H1 (cell line): ENCODE measurements at regions not wholly inside any gene's neighbourhood (a gene's known extent, or its start where the extent isn't known, plus 50 kb on each side); places are given as distances from the start of the nearest gene placed in this dataset.

Source experiments
- CTCF ChIA-PET: fragments of 300-600 bp; sonication (Branson Sonifier 250); formaldehyde crosslinking; loops from one replicate; lab custom pipeline; 2021; ENCODE audit not compliant: partially characterized antibody; lab: Charles Lee
- POLR2A ChIA-PET: fragments of 300-600 bp; sonication (Branson Sonifier 250); formaldehyde crosslinking; loops from one replicate; lab custom pipeline; 2021; ENCODE audit warnings: inconsistent platforms; ENCODE audit not compliant: partially characterized antibody; lab: Charles Lee
- DNase-seq, 2 experiments: peaks; one replicate each; pipeline versions ENCODE4 v3.0.0 to v3.0.0-alpha.2; 2010 to 2022; ENCODE audit warnings: low spot score in 2 of 2, low read depth in 1 of 2, mixed read lengths in 1 of 2
- FAIRE-seq: peaks from 2 replicates; lab custom pipeline; 2011; peaks lifted over from hg19 to GRCh38; lab: Jason Lieb, UNC
- H2AFZ ChIP-seq: 2 replicates; pipeline ENCODE4 v1.8.1; 2012; ENCODE audit warnings: low read length, inconsistent platforms
- H2AK5ac ChIP-seq: 2 replicates; pipeline ENCODE4 v1.6.1; 2013; ENCODE audit warnings: low read depth, low read length
- H2BK120ac ChIP-seq: replicated peaks from 2 replicates; pipeline ENCODE3; 2013; ENCODE audit warnings: low read depth, low read length, inconsistent platforms
- H2BK12ac ChIP-seq: 2 replicates; pipeline ENCODE4 v1.6.1; 2013; ENCODE audit warnings: low read depth, low read length
- H2BK15ac ChIP-seq: 2 replicates; pipeline ENCODE4 v1.6.1; 2013; ENCODE audit warnings: low read length
- H2BK20ac ChIP-seq: 2 replicates; pipeline ENCODE4 v1.6.1; 2013; ENCODE audit warnings: low read length
- H2BK5ac ChIP-seq: 2 replicates; pipeline ENCODE4 v1.6.1; 2013; ENCODE audit warnings: low read depth, low read length
- H3K14ac ChIP-seq: 2 replicates; pipeline ENCODE4 v1.6.1; 2013; ENCODE audit warnings: inconsistent platforms; ENCODE audit not compliant: insufficient read length
- H3K18ac ChIP-seq: 2 replicates; pipeline ENCODE4 v1.6.1; 2013; ENCODE audit warnings: low read length; ENCODE audit errors: extremely low read depth
- H3K23ac ChIP-seq: 2 replicates; pipeline ENCODE4 v1.6.1; 2013; ENCODE audit warnings: inconsistent platforms; ENCODE audit not compliant: insufficient read length
- H3K23me2 ChIP-seq: 2 replicates; pipeline ENCODE4 v1.6.1; 2013; ENCODE audit warnings: low read depth, low read length
- H3K27ac ChIP-seq: 2 replicates; pipeline ENCODE4 v1.6.1; 2011; ENCODE audit warnings: low read depth, low read length, inconsistent platforms
- H3K27me3 ChIP-seq, 4 experiments: replicated peaks in 1 of 4; 1 replicate in 1 of 4; 2 replicates in 3 of 4; pipeline versions ENCODE4 v1.6.1 to v1.8.1; 2011 to 2013; ENCODE audit warnings: low read length in 3 of 4, mild to moderate bottlenecking in 3 of 4, inconsistent platforms in 2 of 4, mixed read lengths in 2 of 4, moderate library complexity in 1 of 4; ENCODE audit not compliant: control insufficient read depth in 3 of 4, insufficient read depth in 3 of 4; ENCODE audit errors: extremely low read depth in 1 of 4
- H3K36me3 ChIP-seq, 4 experiments: 2 replicates each; pipeline versions ENCODE4 v1.6.1 to v1.8.1; 2011 to 2013; ENCODE audit warnings: mild to moderate bottlenecking in 4 of 4, low read length in 3 of 4, moderate library complexity in 2 of 4, control low read depth in 1 of 4, inconsistent platforms in 1 of 4; ENCODE audit not compliant: insufficient read depth in 4 of 4, control insufficient read depth in 2 of 4
- H3K4ac ChIP-seq: replicated peaks from 2 replicates; pipeline ENCODE3; 2013; ENCODE audit warnings: low read length, low read depth, mixed read lengths, inconsistent platforms; ENCODE audit not compliant: insufficient read length
- H3K4me1 ChIP-seq, 4 experiments: replicated peaks in 1 of 4; 1 replicate in 1 of 4; 2 replicates in 3 of 4; pipeline versions ENCODE4 v1.6.1 to v1.8.1; 2011 to 2013; ENCODE audit warnings: low read length in 3 of 4, inconsistent platforms in 2 of 4, mixed read lengths in 1 of 4; ENCODE audit not compliant: insufficient read depth in 4 of 4, control insufficient read depth in 3 of 4
- H3K4me2 ChIP-seq, 2 experiments: 2 replicates each; pipeline versions ENCODE4 v1.6.1 to v1.8.1; 2011 to 2013; ENCODE audit warnings: low read depth in 2 of 2, low read length in 2 of 2, control low read depth in 1 of 2, inconsistent platforms in 1 of 2, mild to moderate bottlenecking in 1 of 2; ENCODE audit not compliant: insufficient read depth in 1 of 2
- H3K4me3 ChIP-seq, 4 experiments: fragments of 200-600, 300-600 bp in 1 of 4; sonication (generic), shearing (Covaris generic), sonication (Bioruptor Twin) in 1 of 4; 2 replicates each; pipeline versions ENCODE4 v1.5.1 to v1.8.1; 2011 to 2016; ENCODE audit warnings: low read length in 4 of 4, low read depth in 3 of 4, control low read depth in 2 of 4, inconsistent platforms in 2 of 4, mild to moderate bottlenecking in 2 of 4, mixed read lengths in 1 of 4, moderate library complexity in 1 of 4; ENCODE audit not compliant: insufficient read depth in 2 of 4; ENCODE audit errors: extremely low read depth in 1 of 4
- H3K56ac ChIP-seq: replicated peaks from 2 replicates; pipeline ENCODE3; 2013; ENCODE audit warnings: low read depth, mild to moderate bottlenecking, mixed read lengths, low read length, inconsistent platforms; ENCODE audit not compliant: insufficient read length
- H3K79me1 ChIP-seq: 2 replicates; pipeline ENCODE4 v1.6.1; 2013; ENCODE audit warnings: low read depth, low read length, control low read depth
- H3K79me2 ChIP-seq, 2 experiments: 2 replicates each; pipeline versions ENCODE4 v1.6.1 to v1.8.1; 2012 to 2013; ENCODE audit warnings: low read length in 2 of 2, mild to moderate bottlenecking in 2 of 2, inconsistent platforms in 1 of 2; ENCODE audit not compliant: insufficient read depth in 2 of 2, control insufficient read depth in 1 of 2
- H3K9ac ChIP-seq, 4 experiments: replicated peaks in 1 of 4; 1 replicate in 1 of 4; 2 replicates in 3 of 4; pipeline versions ENCODE4 v1.6.1 to v1.8.1; 2011 to 2013; ENCODE audit warnings: low read depth in 3 of 4, low read length in 3 of 4, control low read depth in 2 of 4, mild to moderate bottlenecking in 2 of 4, moderate library complexity in 2 of 4, inconsistent platforms in 1 of 4; ENCODE audit errors: extremely low read depth in 1 of 4
- H3K9me3 ChIP-seq, 2 experiments: 2 replicates each; pipeline versions ENCODE4 v1.6.1 to v1.8.1; 2012 to 2013; ENCODE audit warnings: mild to moderate bottlenecking in 2 of 2, moderate library complexity in 2 of 2, control low read depth in 1 of 2, inconsistent platforms in 1 of 2, low read depth in 1 of 2, low read length in 1 of 2, mixed read lengths in 1 of 2; ENCODE audit not compliant: insufficient read depth in 2 of 2
- H4K20me1 ChIP-seq, 2 experiments: replicated peaks in 1 of 2; 2 replicates each; pipeline versions ENCODE3 to v1.8.1; 2011 to 2013; ENCODE audit warnings: inconsistent platforms in 2 of 2, low read length in 2 of 2, mild to moderate bottlenecking in 1 of 2; ENCODE audit not compliant: insufficient read depth in 2 of 2, control insufficient read depth in 1 of 2
- H4K5ac ChIP-seq: 2 replicates; pipeline ENCODE4 v1.6.1; 2013; ENCODE audit warnings: low read length, low read depth, mixed read lengths, inconsistent platforms; ENCODE audit not compliant: insufficient read length
- H4K8ac ChIP-seq: 2 replicates; pipeline ENCODE4 v1.8.0; 2013; ENCODE audit warnings: mild to moderate bottlenecking, moderate library complexity, low read length, inconsistent platforms; ENCODE audit not compliant: insufficient read depth; ENCODE audit errors: extremely low read depth
- H4K91ac ChIP-seq: replicated peaks from 2 replicates; pipeline ENCODE3; 2013; ENCODE audit warnings: low read length, mixed read lengths, inconsistent platforms; ENCODE audit not compliant: insufficient read length
- RNF2 ChIP-seq: fragments of 200-900, 300-1000 bp; sonication (generic); IDR thresholded peaks from 2 replicates; pipeline ENCODE4 v1.7.1; 2016; ENCODE audit warnings: borderline replicate concordance, low read depth, mild to moderate bottlenecking, antibody characterized with exemption, low read length; ENCODE audit not compliant: poor library complexity, severe bottlenecking; ENCODE audit errors: missing control alignments
- WGBS, 2 experiments: shearing (Covaris generic) in 1 of 2; methylation state at CpG; one replicate each; pipeline versions ENCODE4 v1.1.6 to v1.1.7; 2013 to 2015; ENCODE audit warnings: low lambda C conversion rate in 2 of 2, mixed read lengths in 2 of 2, inconsistent platforms in 1 of 2, low coverage in 1 of 2, missing lambda C conversion rate in 1 of 2; ENCODE audit not compliant: insufficient replicate concordance in 2 of 2, insufficient coverage in 1 of 2, insufficient read length in 1 of 2; ENCODE audit errors: extremely low coverage in 1 of 2, missing lambda C conversion rate in 1 of 2; 5-methylcytosine and 5-hydroxymethylcytosine counted together

- Histone ChIP-seq H3K27me3 (no peaks in the 10 kb centered on the region), H2BK15ac (no peak overlapping the region), H3K18ac (no peak overlapping the region), H3K56ac (no peak overlapping the region), H3K27ac (no peak overlapping the region), H3K9ac (no peak overlapping the region; a peak in 1 of 7 replicates), H3K4ac (no peak overlapping the region), H2BK5ac (no peak overlapping the region), H3K4me3 (no peak overlapping the region), H3K4me1 (peaks cover 0 to 4% (median 0%) of the 10 kb centered on the region in 4 experiments; a peak in 3 of 7 replicates), H3K23me2 (no peaks in the 10 kb centered on the region), H3K14ac (no peak overlapping the region), H4K5ac (no peak overlapping the region), H3K79me2 (no peaks in the 10 kb centered on the region), H4K8ac (no peak overlapping the region), H4K20me1 (no peaks in the 10 kb centered on the region), H3K4me2 (no peak overlapping the region), H2BK120ac (no peak overlapping the region), H3K36me3 (no peaks in the 10 kb centered on the region), H2BK20ac (no peak overlapping the region), H2AK5ac (no peak overlapping the region), H3K79me1 (no peaks in the 10 kb centered on the region), H2BK12ac (no peak overlapping the region), H4K91ac (no peak overlapping the region), H3K23ac (no peak overlapping the region), H3K9me3 (no peaks in the 10 kb centered on the region), H2AFZ (no peak overlapping the region)
- POLR2A ChIA-PET: no interaction called here
- FAIRE-seq (no peak), DNase-seq (no peak)
- 90% methylated on average over 12 of the region's 12 CpGs; no CpG with 5 or more reads in 1 of the 2 experiments for WGBS, 2 experiments
- CTCF ChIA-PET: interaction anchor here (0.8 to 2.9 kb wide), 7 partner anchors 10 to 298 kb away, joined by 3 to 15 read pairs (median 4); no protein-coding TSS in a partner anchor
- TF ChIP-seq RNF2: no peak
These were observed 252.9 kb downstream of the ETS1 start for GRCh38 chr11:128334311-128335044.
